Astrocyte (in vitro differentiated cells and primary cell): ENCODE measurements at regions not wholly inside any gene's neighbourhood (a gene's known extent, or its start where the extent isn't known, plus 50 kb on each side); places are given as distances from the start of the nearest gene placed in this dataset.
"Not testable (repeated sequence)": the region's sequence is repeated elsewhere in the genome, so short reads cannot be mapped to it uniquely, and the experiment has no call there.

ENCODE experiments used
- DNase-seq: peaks from one replicate; pipeline ENCODE4 v3.0.0-alpha.2; 2010; ENCODE audit warnings: low read depth
- FAIRE-seq: peaks from 2 replicates; lab custom pipeline; 2011; peaks lifted over from hg19 to GRCh38; lab: Jason Lieb, UNC
- H2AFZ ChIP-seq: 2 replicates; pipeline ENCODE4 v1.6.0; 2012; ENCODE audit warnings: low read depth, low read length, inconsistent platforms
- H3K27ac ChIP-seq: 2 replicates; pipeline ENCODE4 v1.5.1; 2011; ENCODE audit warnings: low read depth, low read length, inconsistent platforms
- H3K27me3 ChIP-seq: 2 replicates; pipeline ENCODE4 v1.6.0; 2011; ENCODE audit warnings: low read length, inconsistent platforms; ENCODE audit not compliant: insufficient read depth
- H3K36me3 ChIP-seq: 2 replicates; pipeline ENCODE4 v1.5.1; 2011; ENCODE audit warnings: low read length, inconsistent platforms; ENCODE audit not compliant: insufficient read depth
- H3K4me1 ChIP-seq: 2 replicates; pipeline ENCODE4 v1.5.1; 2011; ENCODE audit warnings: low read length, inconsistent platforms; ENCODE audit not compliant: insufficient read depth
- H3K4me2 ChIP-seq: 2 replicates; pipeline ENCODE4 v1.6.0; 2012; ENCODE audit warnings: low read length, inconsistent platforms
- H3K4me3 ChIP-seq: 2 replicates; pipeline ENCODE4 v1.5.1; 2011; ENCODE audit warnings: low read depth, mild to moderate bottlenecking, low read length, inconsistent platforms; ENCODE audit not compliant: insufficient read depth
- H3K79me2 ChIP-seq: 2 replicates; pipeline ENCODE4 v1.6.0; 2012; ENCODE audit warnings: mild to moderate bottlenecking, low read length, inconsistent platforms; ENCODE audit not compliant: insufficient read depth
- H3K9ac ChIP-seq: 2 replicates; pipeline ENCODE4 v1.6.0; 2012; ENCODE audit warnings: mild to moderate bottlenecking, low read length, inconsistent platforms
- H3K9me3 ChIP-seq: 2 replicates; pipeline ENCODE4 v1.5.1; 2012; ENCODE audit warnings: low read depth, mild to moderate bottlenecking, low read length, inconsistent platforms; ENCODE audit not compliant: insufficient read depth
- H4K20me1 ChIP-seq: 2 replicates; pipeline ENCODE4 v1.6.0; 2012; ENCODE audit warnings: low read length, inconsistent platforms; ENCODE audit not compliant: insufficient read depth
- H3K27ac Mint-ChIP-seq: one replicate; pipeline ENCODE4 v1.8.0; 2021; ENCODE audit warnings: mild to moderate bottlenecking, mixed read lengths; ENCODE audit not compliant: unreplicated experiment
- H3K27me3 Mint-ChIP-seq: one replicate; pipeline ENCODE4 v1.8.0; 2021; ENCODE audit warnings: low read depth, mixed read lengths; ENCODE audit not compliant: unreplicated experiment
- H3K36me3 Mint-ChIP-seq: one replicate; pipeline ENCODE4 v1.8.0; 2021; ENCODE audit warnings: low read depth, mixed read lengths; ENCODE audit not compliant: unreplicated experiment
- H3K4me1 Mint-ChIP-seq: one replicate; pipeline ENCODE4 v1.8.0; 2021; ENCODE audit warnings: low read depth, mixed read lengths; ENCODE audit not compliant: unreplicated experiment
- H3K4me3 Mint-ChIP-seq: one replicate; pipeline ENCODE4 v1.8.0; 2021; ENCODE audit warnings: mild to moderate bottlenecking, moderate library complexity, mixed read lengths; ENCODE audit not compliant: unreplicated experiment
- H3K9me3 Mint-ChIP-seq: one replicate; pipeline ENCODE4 v1.8.0; 2021; ENCODE audit warnings: mild to moderate bottlenecking, mixed read lengths; ENCODE audit not compliant: unreplicated experiment
- CTCF ChIP-seq: IDR thresholded peaks from 2 replicates; pipeline ENCODE4 v1.5.1; 2011; ENCODE audit warnings: low read depth, mild to moderate bottlenecking, inconsistent platforms, low read length, moderate library complexity; ENCODE audit not compliant: insufficient read depth
- EZH2 ChIP-seq: IDR thresholded peaks from 2 replicates; pipeline ENCODE4 v1.6.1; 2012; ENCODE audit warnings: mild to moderate bottlenecking, low read length, inconsistent platforms; ENCODE audit not compliant: insufficient read depth

- Mint-ChIP-seq H3K36me3 (peaks cover 1% of the 10 kb centered on the region), H3K4me1 (peaks cover 9% of the 10 kb centered on the region), H3K27me3 (peaks cover 2% of the 10 kb centered on the region), H3K4me3 (no peak overlapping the region), H3K9me3 (peaks cover 2% of the 10 kb centered on the region), H3K27ac (no peak overlapping the region)
- no peak for DNase-seq
- Histone ChIP-seq H3K27me3 (no peaks in the 10 kb centered on the region), H3K79me2 (no peaks in the 10 kb centered on the region), H3K27ac (no peak overlapping the region), H3K36me3 (no peaks in the 10 kb centered on the region), H3K9me3 (peaks cover 3% of the 10 kb centered on the region), H3K4me2 (no peak overlapping the region), H4K20me1 (no peaks in the 10 kb centered on the region), H2AFZ (no peak overlapping the region), H3K4me1 (peaks cover 18% of the 10 kb centered on the region), H3K9ac (no peak overlapping the region), H3K4me3 (no peak overlapping the region)
- TF ChIP-seq EZH2 (no peak), CTCF (no peak)
- no peak for FAIRE-seq
Observed at GRCh38 chr10:5576780-5577624, 52.2 kb downstream of the CALML3 start.

GRCh38 chr10:5580038-5580428 is 55.3 kb downstream of the CALML3 start:
- not testable (repeated sequence) for H3K4me1 Mint-ChIP-seq, H3K79me2 ChIP-seq

GRCh38 chr10:5581670-5582566 is 57.2 kb downstream of the CALML3 start:
- Mint-ChIP-seq H3K4me1 (peaks cover 18% of the 10 kb centered on the region), H3K27ac (no peak overlapping the region), H3K9me3 (peaks cover 3% of the 10 kb centered on the region), H3K27me3 (peaks cover 4% of the 10 kb centered on the region), H3K36me3 (no peaks in the 10 kb centered on the region), H3K4me3 (no peak overlapping the region)
- H3K9me3 ChIP-seq = peaks cover 5% of the 10 kb centered on the region
- H3K4me3 ChIP-seq = no peak overlapping the region
- no peaks in the 10 kb centered on the region for H4K20me1 ChIP-seq
- DNase-seq = no peak
- no peak overlapping the region for H3K4me2 ChIP-seq
- no peak for FAIRE-seq
- H3K27ac ChIP-seq = no peak overlapping the region
- no peak overlapping the region for H2AFZ ChIP-seq
- no peaks in the 10 kb centered on the region for H3K27me3 ChIP-seq
- H3K4me1 ChIP-seq = peaks cover 29% of the 10 kb centered on the region
- TF ChIP-seq EZH2 (no peak), CTCF (no peak)
- H3K79me2 ChIP-seq = no peaks in the 10 kb centered on the region
- no peak overlapping the region for H3K9ac ChIP-seq
- H3K36me3 ChIP-seq = no peaks in the 10 kb centered on the region

More at GRCh38 chr10:5580038-5580428, 55.3 kb downstream of the CALML3 start:
- not testable (repeated sequence) for H4K20me1 ChIP-seq, H3K4me3 Mint-ChIP-seq, H3K36me3 ChIP-seq, H3K27me3 ChIP-seq, FAIRE-seq, H3K9ac ChIP-seq, DNase-seq, H3K9me3 Mint-ChIP-seq, H3K4me3 ChIP-seq, H2AFZ ChIP-seq, H3K36me3 Mint-ChIP-seq, H3K27ac ChIP-seq, H3K4me2 ChIP-seq, H3K27me3 Mint-ChIP-seq, H3K9me3 ChIP-seq, H3K27ac Mint-ChIP-seq
- H3K4me1 ChIP-seq = peaks cover 27% of the 10 kb centered on the region
